Esophagus muscularis mucosa (tissue), 4 donors: ENCODE measurements at regions not wholly inside any gene's neighbourhood (a gene's known extent, or its start where the extent isn't known, plus 50 kb on each side); places are given as distances from the start of the nearest gene placed in this dataset.

Experiments used
- DNase-seq: peaks from one replicate; pipeline ENCODE4 v3.0.0-alpha.2; 2017; ENCODE audit errors: extremely low spot score
- H3K27ac ChIP-seq, 4 donors: fragments of 200-600 bp; sonication (generic); replicated peaks in 1 of 4; 1 replicate in 3 of 4; 2 replicates in 1 of 4; pipeline ENCODE4 v1.5.1; 2016 to 2019; ENCODE audit warnings: mild to moderate bottlenecking in 1 of 4
- H3K27me3 ChIP-seq, 4 donors: fragments of 200-600 bp; sonication (generic); one replicate each; pipeline versions ENCODE4 v1.5.1 to v1.6.0; 2016 to 2019
- H3K36me3 ChIP-seq, 4 donors: fragments of 200-600 bp; sonication (generic); one replicate each; pipeline ENCODE4 v1.5.1; 2016 to 2019
- H3K4me1 ChIP-seq, 4 donors: fragments of 200-600 bp; sonication (generic); one replicate each; pipeline ENCODE4 v1.5.1; 2016 to 2019
- H3K4me3 ChIP-seq, 4 donors: fragments of 200-600 bp; sonication (generic); 1 replicate in 2 of 4; 2 replicates in 2 of 4; pipeline ENCODE4 v1.5.1; 2016 to 2019; ENCODE audit warnings: mild to moderate bottlenecking in 4 of 4, moderate library complexity in 1 of 4
- H3K9me3 ChIP-seq, 4 donors: fragments of 200-600 bp; sonication (generic); 1 replicate in 3 of 4; 2 replicates in 1 of 4; pipeline ENCODE4 v1.5.1; 2016 to 2019
- EP300 ChIP-seq: sonication (generic); formaldehyde crosslinking; IDR thresholded peaks from one replicate; pipeline ENCODE4 v1.6.1; 2017; ENCODE audit warnings: antibody characterized with exemption
- POLR2A ChIP-seq: fragments of 450-650 bp; IDR thresholded peaks from one replicate; pipeline ENCODE4 v1.6.1; 2017; ENCODE audit warnings: antibody characterized with exemption, moderate library complexity, mild to moderate bottlenecking, low read depth
- POLR2AphosphoS5 ChIP-seq, 2 donors: sonication (generic); formaldehyde crosslinking; IDR thresholded peaks; one replicate each; pipeline ENCODE4 v1.6.1; 2017; ENCODE audit warnings: antibody characterized with exemption in 2 of 2
- WGBS: methylation state at CpG from one replicate; pipeline ENCODE4 v1.1.5; 2018; 5-methylcytosine and 5-hydroxymethylcytosine counted together
- intact Hi-C: fragments of 100-400 bp; cut with DNase I; formaldehyde crosslinking; loops from one replicate; pipeline ENCODE4 v1.15.1; 2023
- TF ChIP-seq, protein P1 (sequence below), 3 experiments: fragments of 200-600 bp in 2 of 3; fragments of 450-650 bp in 1 of 3; sonication (generic) in 2 of 3; IDR thresholded peaks; one replicate each; pipeline ENCODE4 v1.5.1; 2017 to 2019; ENCODE audit warnings: antibody characterized with exemption in 3 of 3, mild to moderate bottlenecking in 2 of 3, moderate library complexity in 1 of 3

DNA sequence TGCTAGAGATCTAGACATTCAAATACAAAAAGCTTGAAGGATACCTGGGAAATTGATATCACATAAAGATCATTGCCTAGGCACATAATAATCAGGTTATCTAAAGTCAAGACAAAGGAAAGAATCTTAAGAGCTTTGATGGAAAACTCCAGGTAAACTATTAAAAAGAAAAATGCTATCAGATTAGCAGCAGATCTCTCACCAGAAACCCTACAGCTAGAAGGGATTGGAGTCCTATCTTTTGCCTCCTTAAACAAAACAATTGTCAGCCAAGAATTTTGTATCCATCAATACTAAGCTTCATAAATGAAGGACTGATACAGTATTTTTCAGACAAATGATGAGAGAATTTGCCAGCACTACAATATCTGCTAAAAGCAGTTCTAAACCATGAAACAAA lies 682.4 kb upstream of the ATXN8OS start:
- Histone ChIP-seq H3K27ac (no peak overlapping the region), H3K27me3 (no peaks in the 10 kb centered on the region), H3K9me3 (peaks cover 0 to 10% (median 7%) of the 10 kb centered on the region in 4 donors), H3K4me3 (no peak overlapping the region), H3K36me3 (no peaks in the 10 kb centered on the region), H3K4me1 (no peaks in the 10 kb centered on the region)
- intact Hi-C loops: no loop called here
- no peak for DNase-seq
- TF ChIP-seq, protein P1, sequence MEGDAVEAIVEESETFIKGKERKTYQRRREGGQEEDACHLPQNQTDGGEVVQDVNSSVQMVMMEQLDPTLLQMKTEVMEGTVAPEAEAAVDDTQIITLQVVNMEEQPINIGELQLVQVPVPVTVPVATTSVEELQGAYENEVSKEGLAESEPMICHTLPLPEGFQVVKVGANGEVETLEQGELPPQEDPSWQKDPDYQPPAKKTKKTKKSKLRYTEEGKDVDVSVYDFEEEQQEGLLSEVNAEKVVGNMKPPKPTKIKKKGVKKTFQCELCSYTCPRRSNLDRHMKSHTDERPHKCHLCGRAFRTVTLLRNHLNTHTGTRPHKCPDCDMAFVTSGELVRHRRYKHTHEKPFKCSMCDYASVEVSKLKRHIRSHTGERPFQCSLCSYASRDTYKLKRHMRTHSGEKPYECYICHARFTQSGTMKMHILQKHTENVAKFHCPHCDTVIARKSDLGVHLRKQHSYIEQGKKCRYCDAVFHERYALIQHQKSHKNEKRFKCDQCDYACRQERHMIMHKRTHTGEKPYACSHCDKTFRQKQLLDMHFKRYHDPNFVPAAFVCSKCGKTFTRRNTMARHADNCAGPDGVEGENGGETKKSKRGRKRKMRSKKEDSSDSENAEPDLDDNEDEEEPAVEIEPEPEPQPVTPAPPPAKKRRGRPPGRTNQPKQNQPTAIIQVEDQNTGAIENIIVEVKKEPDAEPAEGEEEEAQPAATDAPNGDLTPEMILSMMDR (IDR thresholded peaks at IDR 0.05): no peak
- TF ChIP-seq POLR2AphosphoS5 (IDR thresholded peaks at IDR 0.05) (no peak), POLR2A (no peak), EP300 (no peak)

DNA sequence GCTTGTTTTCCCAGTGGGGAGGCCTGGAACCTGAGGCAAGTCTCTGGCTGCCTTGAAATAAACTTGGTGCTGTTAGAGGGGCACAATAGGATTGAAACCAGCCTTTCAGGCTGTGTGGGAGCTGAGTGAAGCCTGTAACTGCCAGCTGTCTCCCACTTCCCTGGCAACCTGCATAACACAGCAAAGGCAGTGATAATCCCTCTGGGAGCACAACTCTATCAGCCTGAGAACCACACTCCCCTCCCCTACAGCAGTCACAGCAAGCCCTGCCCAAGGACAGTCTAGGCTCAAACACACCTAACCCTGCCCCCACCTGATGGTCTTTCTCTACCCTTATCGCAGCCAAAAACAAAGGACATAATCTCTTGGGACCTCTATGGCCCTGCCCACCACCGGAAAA lies 683.8 kb upstream of the ATXN8OS start:
- Histone ChIP-seq H3K9me3 (peaks cover 0 to 10% (median 7%) of the 10 kb centered on the region in 4 donors), H3K4me3 (no peak overlapping the region), H3K36me3 (no peaks in the 10 kb centered on the region), H3K27ac (no peak overlapping the region), H3K4me1 (no peaks in the 10 kb centered on the region), H3K27me3 (no peaks in the 10 kb centered on the region)
- intact Hi-C loops: no loop called here
- TF ChIP-seq, protein P1 (IDR thresholded peaks at IDR 0.05): no peak
- TF ChIP-seq POLR2A (no peak), POLR2AphosphoS5 (IDR thresholded peaks at IDR 0.05) (no peak), EP300 (no peak)
- DNase-seq: no peak
- WGBS: 96% methylated on average over 2 of the region's 2 CpGs

DNA sequence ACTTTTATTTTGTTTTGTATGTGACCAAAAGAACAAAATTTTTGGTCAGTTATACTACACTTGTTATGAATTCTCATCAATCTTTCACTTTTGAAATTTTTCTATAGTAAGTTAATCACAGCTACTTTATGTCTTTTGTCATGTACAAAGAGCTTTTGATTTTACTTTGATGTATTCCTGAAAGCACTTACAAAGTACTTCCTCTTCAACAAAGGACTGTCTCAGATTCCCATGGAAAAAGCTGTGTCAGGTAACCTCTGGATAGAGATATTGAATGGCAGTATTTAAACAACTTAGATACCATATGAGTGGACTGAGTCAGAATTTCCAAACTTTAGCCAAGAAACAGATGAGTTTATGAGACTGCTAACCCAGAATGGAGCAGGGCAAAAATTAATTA lies 689.3 kb upstream of the ATXN8OS start:
- Histone ChIP-seq H3K4me3 (no peak overlapping the region), H3K9me3 (no peaks in the 10 kb centered on the region), H3K36me3 (no peaks in the 10 kb centered on the region), H3K27me3 (no peaks in the 10 kb centered on the region), H3K27ac (no peak overlapping the region), H3K4me1 (no peaks in the 10 kb centered on the region)
- intact Hi-C loops: no loop called here
- DNase-seq: no peak
- no peak for TF ChIP-seq EP300
- TF ChIP-seq POLR2A: no peak
- TF ChIP-seq POLR2AphosphoS5 (IDR thresholded peaks at IDR 0.05): no peak
- TF ChIP-seq, protein P1 (IDR thresholded peaks at IDR 0.05): no peak

DNA sequence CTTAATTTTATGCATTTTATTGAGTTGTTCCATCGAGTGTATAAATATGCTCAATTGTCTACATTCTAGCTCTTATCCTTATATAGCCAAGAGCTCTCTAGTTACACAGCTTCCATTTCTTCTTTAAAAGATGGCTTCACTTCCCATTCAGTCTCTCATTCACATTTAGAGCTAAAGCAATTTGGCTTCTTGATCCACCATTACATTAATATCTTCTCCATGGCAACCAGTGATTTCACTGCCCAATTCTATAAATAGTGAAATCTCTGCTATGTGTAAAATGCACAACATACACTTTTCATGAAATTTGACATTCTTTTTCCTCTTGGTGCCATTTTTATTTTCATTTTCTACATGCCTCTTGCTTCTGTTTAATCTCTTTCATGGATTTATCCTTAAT lies 696.9 kb upstream of the ATXN8OS start:
- WGBS: 79% methylated on average over 1 of the region's 1 CpG
- TF ChIP-seq POLR2A (no peak), EP300 (no peak), POLR2AphosphoS5 (IDR thresholded peaks at IDR 0.05) (no peak)
- TF ChIP-seq, protein P1 (IDR thresholded peaks at IDR 0.05): no peak
- Histone ChIP-seq H3K4me1 (no peaks in the 10 kb centered on the region), H3K27ac (no peak overlapping the region), H3K4me3 (no peak overlapping the region), H3K27me3 (no peaks in the 10 kb centered on the region), H3K9me3 (no peaks in the 10 kb centered on the region), H3K36me3 (no peaks in the 10 kb centered on the region)
- DNase-seq: no peak
- intact Hi-C loops: no loop called here

DNA sequence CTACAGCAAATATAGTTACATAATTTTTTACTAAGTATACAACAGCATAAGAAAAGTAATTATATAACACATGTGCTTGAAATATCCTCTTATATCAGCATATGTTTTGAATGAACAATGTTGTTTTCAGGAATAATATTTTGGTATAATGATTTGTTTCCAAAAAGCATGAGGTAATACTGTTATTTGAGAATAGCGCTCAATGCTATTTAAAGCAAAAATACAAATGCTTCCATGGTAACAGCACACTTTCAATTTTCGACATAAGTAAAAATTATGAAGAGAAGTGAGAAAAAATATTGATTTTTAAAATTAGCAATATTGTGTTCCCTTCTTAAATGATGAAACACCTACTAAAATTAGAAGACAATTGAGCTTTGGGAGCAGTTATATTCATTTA lies 715.9 kb upstream of the ATXN8OS start:
- H3K9me3 ChIP-seq: no peaks in the 10 kb centered on the region
- intact Hi-C loops: no loop called here
- WGBS: 88% methylated on average over 2 of the region's 2 CpGs
- H3K27ac ChIP-seq: no peak overlapping the region
- H3K4me3 ChIP-seq: no peak overlapping the region
- no peaks in the 10 kb centered on the region for H3K36me3 ChIP-seq
- no peak for DNase-seq
- H3K27me3 ChIP-seq: no peaks in the 10 kb centered on the region
- TF ChIP-seq POLR2AphosphoS5 (IDR thresholded peaks at IDR 0.05) (no peak), EP300 (no peak), POLR2A (no peak)
- TF ChIP-seq, protein P1 (IDR thresholded peaks at IDR 0.05): no peak
- H3K4me1 ChIP-seq: no peaks in the 10 kb centered on the region
